Progenitor cell of endocrine pancreas (in vitro differentiated cells): ENCODE measurements at regions not wholly inside any gene's neighbourhood (a gene's known extent, or its start where the extent isn't known, plus 50 kb on each side); places are given as distances from the start of the nearest gene placed in this dataset.

Experiments
- DNase-seq: peaks from one replicate; pipeline ENCODE4 v3.0.0; 2021; ENCODE audit warnings: low spot score; ENCODE audit not compliant: unreplicated experiment
- H3K27ac Mint-ChIP-seq: 2 replicates; pipeline ENCODE4 v1.8.0; 2021; ENCODE audit warnings: mild to moderate bottlenecking, moderate library complexity, mixed read lengths
- H3K27me3 Mint-ChIP-seq: 2 replicates; pipeline ENCODE4 v1.8.0; 2021; ENCODE audit warnings: mixed read lengths
- H3K36me3 Mint-ChIP-seq: 2 replicates; pipeline ENCODE4 v1.8.0; 2022; ENCODE audit warnings: mixed read lengths; ENCODE audit not compliant: insufficient read depth
- H3K4me1 Mint-ChIP-seq: 2 replicates; pipeline ENCODE4 v1.8.0; 2021; ENCODE audit warnings: low read depth, mixed read lengths
- H3K4me3 Mint-ChIP-seq: 2 replicates; pipeline ENCODE4 v1.8.0; 2021; ENCODE audit warnings: low read depth, mild to moderate bottlenecking, moderate library complexity, mixed read lengths
- H3K9me3 Mint-ChIP-seq: 2 replicates; pipeline ENCODE4 v1.8.0; 2021; ENCODE audit warnings: low read depth, mixed read lengths
- CTCF ChIP-seq: fragments of 200-600 bp; sonication (generic); IDR thresholded peaks from one replicate; pipeline ENCODE4 v1.5.0; 2021; ENCODE audit warnings: antibody characterized with exemption, mild to moderate bottlenecking; ENCODE audit not compliant: unreplicated experiment

GRCh38 chrX:144333429-144333828, 449.6 kb downstream of the UBE2NL start:
- H3K4me1 Mint-ChIP-seq: no peaks in the 10 kb centered on the region
- DNase-seq: no peak
- no peak for TF ChIP-seq CTCF
- no peak overlapping the region for H3K4me3 Mint-ChIP-seq
- peaks cover 10% of the 10 kb centered on the region for H3K9me3 Mint-ChIP-seq
- H3K27ac Mint-ChIP-seq: no peak overlapping the region
- H3K36me3 Mint-ChIP-seq: no peaks in the 10 kb centered on the region
- no peaks in the 10 kb centered on the region for H3K27me3 Mint-ChIP-seq

- H3K4me1 Mint-ChIP-seq: no peaks in the 10 kb centered on the region
- no peak overlapping the region for H3K4me3 Mint-ChIP-seq
- no peak overlapping the region for H3K27ac Mint-ChIP-seq
- TF ChIP-seq CTCF: peak; percentile 13
- no peaks in the 10 kb centered on the region for H3K36me3 Mint-ChIP-seq
- no peaks in the 10 kb centered on the region for H3K27me3 Mint-ChIP-seq
- DNase-seq: no peak
- peaks cover 14% of the 10 kb centered on the region for H3K9me3 Mint-ChIP-seq
Measured at GRCh38 chrX:144334577-144334976, 450.7 kb downstream of the UBE2NL start.

GRCh38 chrX:144335402-144335801, 451.5 kb downstream of the UBE2NL start:
- no peak for DNase-seq
- Mint-ChIP-seq H3K4me1 (no peaks in the 10 kb centered on the region), H3K27ac (no peak overlapping the region), H3K9me3 (peaks cover 17% of the 10 kb centered on the region), H3K36me3 (no peaks in the 10 kb centered on the region), H3K27me3 (no peaks in the 10 kb centered on the region), H3K4me3 (no peak overlapping the region)
- TF ChIP-seq CTCF: no peak

- peaks cover 21% of the 10 kb centered on the region for H3K9me3 Mint-ChIP-seq
- no peaks in the 10 kb centered on the region for H3K4me1 Mint-ChIP-seq
- H3K27ac Mint-ChIP-seq: no peak overlapping the region
- TF ChIP-seq CTCF: no peak
- no peaks in the 10 kb centered on the region for H3K27me3 Mint-ChIP-seq
- H3K36me3 Mint-ChIP-seq: no peaks in the 10 kb centered on the region
- H3K4me3 Mint-ChIP-seq: no peak overlapping the region
- no peak for DNase-seq
Measured at GRCh38 chrX:144379156-144379555, 495.3 kb downstream of the UBE2NL start.

- Mint-ChIP-seq H3K27ac (no peak overlapping the region), H3K4me1 (no peaks in the 10 kb centered on the region), H3K9me3 (peaks cover 5% of the 10 kb centered on the region), H3K27me3 (no peaks in the 10 kb centered on the region), H3K4me3 (no peak overlapping the region), H3K36me3 (no peaks in the 10 kb centered on the region)
- no peak for DNase-seq
- TF ChIP-seq CTCF: no peak
Measured at GRCh38 chrX:144388738-144389137, 504.9 kb downstream of the UBE2NL start.
